ENCODE measurements at regions not wholly inside any gene's neighbourhood (a gene's known extent, or its start where the extent isn't known, plus 50 kb on each side); places are given as distances from the start of the nearest gene placed in this dataset.

DNA sequence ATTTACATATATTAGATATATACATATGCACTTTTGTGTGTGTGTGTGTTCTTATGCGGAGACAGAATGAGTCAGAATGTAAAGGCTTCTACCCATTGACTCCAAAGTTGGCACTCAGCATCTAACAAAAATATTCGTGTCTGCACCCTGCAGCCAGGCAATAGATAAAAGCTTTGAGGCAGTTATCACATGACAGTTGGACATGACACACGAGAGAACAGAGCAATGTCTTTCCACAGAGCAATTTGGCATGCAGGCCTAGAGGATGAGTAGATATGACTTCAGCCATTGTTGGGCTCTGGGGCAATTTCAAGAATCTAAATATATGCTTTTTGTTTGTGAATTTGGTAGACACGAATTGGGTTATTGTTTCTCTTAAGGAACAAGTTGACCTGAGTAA, 391.2 kb downstream of the SLITRK2 start:
- no CpG with 5 or more reads among the region's 4 CpGs for WGBS (ENCODE audit: extremely low coverage, insufficient read length, low lambda C conversion rate)
- Histone ChIP-seq H3K4ac (ENCODE audit: low read depth, low read length) (no peak overlapping the region), H2BK15ac (ENCODE audit: low read depth, low read length) (no peak overlapping the region), H4K8ac (replicated peaks; ENCODE audit: insufficient read length, low read depth, low read length) (no peak overlapping the region), H3K23ac (ENCODE audit: insufficient read length, low read depth, low read length) (no peak overlapping the region), H4K91ac (ENCODE audit: insufficient read length, low read depth, low read length) (no peak overlapping the region), H4K20me1 (ENCODE audit: control insufficient read depth, insufficient read depth, insufficient read length) (no peaks in the 10 kb centered on the region), H2BK12ac (ENCODE audit: insufficient read length, low read depth, low read length) (no peak overlapping the region), H4K5ac (ENCODE audit: insufficient read length, low read depth, low read length) (no peak overlapping the region), H3T11ph (ENCODE audit: low read length) (no peak overlapping the region), H2AFZ (ENCODE audit: low read length) (no peak overlapping the region), H3K27ac (ENCODE audit: insufficient read length, low read depth, low read length) (no peak overlapping the region), H3K23me2 (ENCODE audit: insufficient read length, low read depth, low read length, poor library complexity, severe bottlenecking) (no peaks in the 10 kb centered on the region), H3K14ac (ENCODE audit: insufficient read depth, low read length) (no peak overlapping the region), H3K27me3 (ENCODE audit: insufficient read depth, low read length) (no peaks in the 10 kb centered on the region), H2BK5ac (ENCODE audit: insufficient read length, low read length) (no peak overlapping the region), H2AK5ac (ENCODE audit: insufficient read length, low read length) (no peak overlapping the region), H3K4me1 (ENCODE audit: insufficient read depth, low read length) (no peaks in the 10 kb centered on the region), H3K9ac (ENCODE audit: extremely low read depth, insufficient read length, low read length) (no peak overlapping the region), H2BK20ac (ENCODE audit: low read depth, low read length, poor library complexity, severe bottlenecking) (no peak overlapping the region), H3K79me1 (ENCODE audit: insufficient read depth, low read depth, low read length, poor library complexity, severe bottlenecking) (no peaks in the 10 kb centered on the region), H3K79me2 (ENCODE audit: insufficient read depth, low read length) (no peaks in the 10 kb centered on the region), H3K4me2 (ENCODE audit: insufficient read depth, insufficient read length, low read length) (no peak overlapping the region), H2BK120ac (ENCODE audit: low read depth, low read length, poor library complexity, severe bottlenecking) (no peak overlapping the region), H3K9me3 (ENCODE audit: control insufficient read depth, low read depth, low read length) (peaks cover 27% of the 10 kb centered on the region), H3K18ac (ENCODE audit: insufficient read length, low read depth, low read length) (no peak overlapping the region), H3K56ac (ENCODE audit: insufficient read length, low read depth, low read length) (no peak overlapping the region)
- H3K27me3 Mint-ChIP-seq (ENCODE audit: low read depth): no peaks in the 10 kb centered on the region
- peaks cover 0 to 2% (median 0%) of the 10 kb centered on the region in 3 experiments; a peak in 2 of 7 replicates for H3K36me3 Mint-ChIP-seq (ENCODE audit: insufficient read depth in 1 of 3, low read depth in 3 of 3)
- H3K4me1 Mint-ChIP-seq: no peaks in the 10 kb centered on the region
- DNase-seq: no peak
- TF ChIP-seq, protein P1, sequence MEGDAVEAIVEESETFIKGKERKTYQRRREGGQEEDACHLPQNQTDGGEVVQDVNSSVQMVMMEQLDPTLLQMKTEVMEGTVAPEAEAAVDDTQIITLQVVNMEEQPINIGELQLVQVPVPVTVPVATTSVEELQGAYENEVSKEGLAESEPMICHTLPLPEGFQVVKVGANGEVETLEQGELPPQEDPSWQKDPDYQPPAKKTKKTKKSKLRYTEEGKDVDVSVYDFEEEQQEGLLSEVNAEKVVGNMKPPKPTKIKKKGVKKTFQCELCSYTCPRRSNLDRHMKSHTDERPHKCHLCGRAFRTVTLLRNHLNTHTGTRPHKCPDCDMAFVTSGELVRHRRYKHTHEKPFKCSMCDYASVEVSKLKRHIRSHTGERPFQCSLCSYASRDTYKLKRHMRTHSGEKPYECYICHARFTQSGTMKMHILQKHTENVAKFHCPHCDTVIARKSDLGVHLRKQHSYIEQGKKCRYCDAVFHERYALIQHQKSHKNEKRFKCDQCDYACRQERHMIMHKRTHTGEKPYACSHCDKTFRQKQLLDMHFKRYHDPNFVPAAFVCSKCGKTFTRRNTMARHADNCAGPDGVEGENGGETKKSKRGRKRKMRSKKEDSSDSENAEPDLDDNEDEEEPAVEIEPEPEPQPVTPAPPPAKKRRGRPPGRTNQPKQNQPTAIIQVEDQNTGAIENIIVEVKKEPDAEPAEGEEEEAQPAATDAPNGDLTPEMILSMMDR (conservative IDR thresholded peaks at IDR 0.05): no peak
- H3K27ac Mint-ChIP-seq: no peak overlapping the region
- no peak overlapping the region for H3K4me3 Mint-ChIP-seq
- peaks cover 38 to 47% of the 10 kb centered on the region in 2 experiments for H3K9me3 Mint-ChIP-seq

All from H9 (cell line).